ENCODE measurements at regions not wholly inside any gene's neighbourhood (a gene's known extent, or its start where the extent isn't known, plus 50 kb on each side); places are given as distances from the start of the nearest gene placed in this dataset.

- ChIA-PET CTCF (no interaction called here), POLR2A (no interaction called here)
- DNase-seq (ENCODE audit: low read depth): no peak
- Histone ChIP-seq H3K36me3 (ENCODE audit: control insufficient read depth, insufficient read depth, low read length) (no peaks in the 10 kb centered on the region), H3K4me3 (ENCODE audit: low read depth, low read length) (no peak overlapping the region), H3K27me3 (ENCODE audit: control insufficient read depth, insufficient read depth, low read length) (no peaks in the 10 kb centered on the region)
- no peak for TF ChIP-seq CTCF (IDR thresholded peaks at IDR 0.05; ENCODE audit: insufficient read depth, low read depth, low read length)
Observed at GRCh38 chr1:60571811-60572210, 498.2 kb upstream of the C1orf87 start.

GRCh38 chr1:60569189-60569588 lies 495.6 kb upstream of the C1orf87 start:
- no peak for DNase-seq (ENCODE audit: low read depth)
- TF ChIP-seq CTCF (IDR thresholded peaks at IDR 0.05; ENCODE audit: insufficient read depth, low read depth, low read length): no peak
- H3K4me3 ChIP-seq (ENCODE audit: low read depth, low read length): no peak overlapping the region
- ChIA-PET POLR2A (no interaction called here), CTCF (interaction anchor here (0.6 kb wide), 2 partner anchors 34 to 256 kb away, joined by 3 read pairs; no protein-coding TSS in a partner anchor)
- no peaks in the 10 kb centered on the region for H3K36me3 ChIP-seq (ENCODE audit: control insufficient read depth, insufficient read depth, low read length)
- H3K27me3 ChIP-seq (ENCODE audit: control insufficient read depth, insufficient read depth, low read length): no peaks in the 10 kb centered on the region

GRCh38 chr1:60567256-60567655 lies 493.7 kb upstream of the C1orf87 start:
- CTCF ChIA-PET: no interaction called here
- POLR2A ChIA-PET: no interaction called here
- DNase-seq (ENCODE audit: low read depth): no peak
- no peaks in the 10 kb centered on the region for H3K27me3 ChIP-seq (ENCODE audit: control insufficient read depth, insufficient read depth, low read length)
- no peaks in the 10 kb centered on the region for H3K36me3 ChIP-seq (ENCODE audit: control insufficient read depth, insufficient read depth, low read length)
- no peak overlapping the region for H3K4me3 ChIP-seq (ENCODE audit: low read depth, low read length)
- no peak for TF ChIP-seq CTCF (IDR thresholded peaks at IDR 0.05; ENCODE audit: insufficient read depth, low read depth, low read length)

- no peak for TF ChIP-seq CTCF (IDR thresholded peaks at IDR 0.05; ENCODE audit: insufficient read depth, low read depth, low read length)
- Histone ChIP-seq H3K27me3 (ENCODE audit: control insufficient read depth, insufficient read depth, low read length) (no peaks in the 10 kb centered on the region), H3K4me3 (ENCODE audit: low read depth, low read length) (no peak overlapping the region), H3K36me3 (ENCODE audit: control insufficient read depth, insufficient read depth, low read length) (no peaks in the 10 kb centered on the region)
- POLR2A ChIA-PET: no interaction called here
- DNase-seq (ENCODE audit: low read depth): no peak
- CTCF ChIA-PET: no interaction called here
Observed at GRCh38 chr1:60564916-60565750, 491.6 kb upstream of the C1orf87 start.

- no peaks in the 10 kb centered on the region for H3K27me3 ChIP-seq (ENCODE audit: control insufficient read depth, insufficient read depth, low read length)
- no peak for TF ChIP-seq CTCF (IDR thresholded peaks at IDR 0.05; ENCODE audit: insufficient read depth, low read depth, low read length)
- ChIA-PET POLR2A (no interaction called here), CTCF (interaction anchor here (0.6 to 1.1 kb wide), 2 partner anchors 20 to 498 kb away, joined by 3 read pairs; no protein-coding TSS in a partner anchor)
- DNase-seq (ENCODE audit: low read depth): no peak
- no peaks in the 10 kb centered on the region for H3K36me3 ChIP-seq (ENCODE audit: control insufficient read depth, insufficient read depth, low read length)
- H3K4me3 ChIP-seq (ENCODE audit: low read depth, low read length): no peak overlapping the region
Observed at GRCh38 chr1:60563777-60564535, 490.4 kb upstream of the C1orf87 start.
